GM18861 (cell line): ENCODE measurements at regions not wholly inside any gene's neighbourhood (a gene's known extent, or its start where the extent isn't known, plus 50 kb on each side); places are given as distances from the start of the nearest gene placed in this dataset.
A peak's percentile ranks its signal among the peaks of the same experiment; 100 is the strongest.
"Not testable (repeated sequence)": the region's sequence is repeated elsewhere in the genome, so short reads cannot be mapped to it uniquely, and the experiment has no call there.

Experiments used
- ATAC-seq: cut with Tn5 transposase; IDR thresholded peaks from one replicate; pipeline ENCODE4 v1.9.1; 2021; ENCODE audit not compliant: unreplicated experiment

GRCh38 chr5:107010060-107010459 lies 660.7 kb downstream of the EFNA5 start:
- ATAC-seq = no peak

DNA sequence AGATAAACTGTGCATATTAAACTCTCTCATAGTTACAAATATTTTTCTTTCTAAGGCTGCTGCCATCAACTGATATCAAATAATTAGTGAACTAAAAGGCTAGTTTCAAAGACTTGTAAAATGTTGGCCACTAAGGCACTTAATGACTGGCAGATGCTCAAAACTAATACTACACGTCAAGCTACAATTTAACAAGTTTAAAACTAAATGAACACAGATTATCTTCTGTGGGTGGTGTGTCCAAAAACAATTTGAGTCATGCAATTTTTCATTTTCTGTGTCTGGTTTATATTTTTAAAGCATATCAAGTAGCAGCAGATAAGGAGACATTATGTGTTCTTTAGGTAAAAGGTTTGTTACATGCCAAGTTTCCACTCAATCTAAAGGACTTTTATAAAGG lies 665.1 kb downstream of the EFNA5 start:
- ATAC-seq = no peak

- ATAC-seq = no peak
These were observed 665.6 kb downstream of the EFNA5 start for GRCh38 chr5:107005161-107005560.

DNA sequence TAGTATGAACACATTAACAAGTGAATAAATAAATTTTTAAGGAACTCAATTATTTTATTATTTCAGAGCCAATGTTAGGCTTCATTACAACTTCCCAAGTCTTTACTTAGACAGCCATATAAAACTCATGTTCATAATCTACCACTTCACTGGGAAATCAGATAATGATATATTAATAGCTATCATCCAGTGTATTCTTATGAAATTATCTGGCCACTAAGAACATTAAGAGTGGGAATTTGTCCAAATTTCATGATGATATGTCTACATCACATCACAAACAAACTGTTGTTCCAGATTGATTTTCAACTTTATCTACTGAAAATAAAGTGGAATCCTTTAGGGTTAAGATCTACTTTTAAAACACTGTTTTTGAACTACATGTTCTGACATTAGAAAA lies 668.6 kb downstream of the EFNA5 start:
- no peak for ATAC-seq

GRCh38 chr5:106999506-106999905 lies 671.2 kb downstream of the EFNA5 start:
- not testable (repeated sequence) for ATAC-seq

DNA sequence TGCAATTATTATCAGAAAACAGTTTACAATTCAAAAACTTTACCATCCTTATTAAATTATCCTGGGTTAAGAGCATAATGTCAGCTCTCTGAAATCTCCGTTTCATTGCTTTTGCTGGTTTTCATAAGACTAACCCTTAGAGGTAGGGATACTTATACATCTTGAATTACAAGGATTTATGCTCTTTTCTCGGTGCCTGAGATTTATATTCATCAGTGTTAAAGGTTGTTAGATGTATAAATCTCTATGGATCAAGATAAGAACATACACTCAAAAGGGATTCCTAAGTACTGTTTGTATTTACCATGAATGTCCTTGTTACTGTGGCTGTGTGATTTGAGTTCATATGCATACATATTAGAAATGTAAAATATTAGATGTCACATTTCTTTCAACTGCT lies 684.7 kb downstream of the EFNA5 start:
- no peak for ATAC-seq

DNA sequence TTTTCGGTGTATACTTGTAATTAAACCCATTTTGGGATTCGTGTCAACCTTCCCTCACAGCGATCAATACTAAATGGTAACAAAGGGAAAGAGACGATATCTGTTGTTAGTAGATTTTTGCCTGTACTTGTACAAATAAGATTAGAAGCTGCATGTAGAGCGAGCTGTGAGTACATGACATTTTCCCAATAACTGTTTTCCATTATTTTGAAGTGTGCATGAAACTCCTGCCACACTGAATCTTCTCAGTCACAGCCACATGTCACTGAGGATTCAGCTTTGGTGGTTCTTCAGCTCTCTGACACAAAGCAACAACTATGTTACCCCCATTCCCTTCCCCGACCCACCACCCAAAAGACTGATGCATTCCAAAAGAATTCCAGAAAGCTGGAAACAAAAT lies 685.6 kb downstream of the EFNA5 start:
- ATAC-seq = no peak

- ATAC-seq = not testable (repeated sequence)
These were observed 691.6 kb downstream of the EFNA5 start for GRCh38 chr5:106979178-106979577.

- not testable (repeated sequence) for ATAC-seq
These were observed 692.1 kb downstream of the EFNA5 start for GRCh38 chr5:106978582-106979165.

DNA sequence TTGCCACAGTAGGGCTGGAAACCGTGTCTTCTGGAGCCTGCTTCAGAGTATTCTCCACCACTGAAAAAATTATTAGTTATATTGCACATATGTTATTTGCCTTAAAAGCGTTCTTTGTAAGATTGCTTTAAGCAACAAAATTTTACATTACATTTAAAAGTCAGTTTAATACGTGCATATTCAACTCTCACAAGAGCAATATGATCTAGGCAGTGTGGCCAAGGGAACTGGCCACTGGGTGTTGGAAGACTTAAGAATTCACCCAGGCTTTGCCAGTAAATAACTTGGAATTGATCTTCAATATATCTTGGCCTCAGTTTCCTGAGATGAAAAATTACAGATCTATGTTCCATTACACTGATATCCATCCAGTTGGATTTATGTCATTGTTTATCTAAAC lies 694.4 kb downstream of the EFNA5 start:
- no peak for ATAC-seq

GRCh38 chr5:106974272-106974671 lies 696.5 kb downstream of the EFNA5 start:
- ATAC-seq = no peak

DNA sequence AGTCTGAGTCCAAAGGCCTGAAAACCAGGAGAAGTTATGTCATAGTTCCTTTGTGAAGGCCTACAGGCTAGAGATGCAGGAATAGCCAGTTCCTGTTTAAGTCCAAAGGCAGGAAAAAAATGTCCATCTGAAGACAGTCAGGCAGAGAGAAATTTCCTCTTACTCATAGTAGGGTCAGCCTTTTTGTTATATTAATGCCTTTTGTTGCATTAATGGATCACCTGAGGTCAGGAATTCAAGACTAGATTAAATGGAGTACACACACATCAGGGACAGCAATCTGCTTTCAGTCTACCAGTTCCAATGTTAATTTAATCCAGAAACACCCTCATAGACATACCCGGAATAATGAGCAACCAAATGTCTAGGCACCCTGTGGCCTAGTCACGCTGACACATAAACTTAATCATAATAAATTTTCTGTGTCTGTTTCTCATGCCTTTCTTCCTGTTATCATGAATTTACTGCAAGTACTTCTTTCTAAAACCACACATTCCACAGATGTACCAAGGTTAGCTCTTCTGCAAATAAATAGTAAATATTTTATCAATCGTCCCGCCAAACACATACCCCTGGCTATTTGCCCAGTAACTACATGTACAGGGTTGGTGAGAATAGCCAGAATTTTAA lies 703.9 kb downstream of the EFNA5 start:
- no peak for ATAC-seq

DNA sequence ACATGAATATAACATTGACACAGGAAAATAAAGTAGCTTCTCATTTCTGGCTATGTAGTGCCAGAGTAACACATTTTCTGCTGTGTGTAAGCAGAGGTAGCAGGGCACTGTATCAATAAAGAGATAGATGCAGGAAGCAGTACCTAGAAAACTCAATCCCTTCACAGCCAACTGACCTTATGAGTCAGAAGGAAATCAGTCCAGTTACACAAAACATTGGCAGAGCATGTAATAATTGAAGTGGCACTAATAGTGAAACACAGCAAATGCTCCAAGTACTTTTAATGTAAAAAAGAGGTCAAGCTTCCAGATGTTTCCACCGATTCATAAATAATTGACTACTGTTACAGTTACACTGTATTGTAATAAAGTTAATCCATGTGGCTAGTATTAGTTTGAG lies 706.6 kb downstream of the EFNA5 start:
- peak; percentile 58 for ATAC-seq

GRCh38 chr5:106963630-106964029 lies 707.1 kb downstream of the EFNA5 start:
- no peak for ATAC-seq

DNA sequence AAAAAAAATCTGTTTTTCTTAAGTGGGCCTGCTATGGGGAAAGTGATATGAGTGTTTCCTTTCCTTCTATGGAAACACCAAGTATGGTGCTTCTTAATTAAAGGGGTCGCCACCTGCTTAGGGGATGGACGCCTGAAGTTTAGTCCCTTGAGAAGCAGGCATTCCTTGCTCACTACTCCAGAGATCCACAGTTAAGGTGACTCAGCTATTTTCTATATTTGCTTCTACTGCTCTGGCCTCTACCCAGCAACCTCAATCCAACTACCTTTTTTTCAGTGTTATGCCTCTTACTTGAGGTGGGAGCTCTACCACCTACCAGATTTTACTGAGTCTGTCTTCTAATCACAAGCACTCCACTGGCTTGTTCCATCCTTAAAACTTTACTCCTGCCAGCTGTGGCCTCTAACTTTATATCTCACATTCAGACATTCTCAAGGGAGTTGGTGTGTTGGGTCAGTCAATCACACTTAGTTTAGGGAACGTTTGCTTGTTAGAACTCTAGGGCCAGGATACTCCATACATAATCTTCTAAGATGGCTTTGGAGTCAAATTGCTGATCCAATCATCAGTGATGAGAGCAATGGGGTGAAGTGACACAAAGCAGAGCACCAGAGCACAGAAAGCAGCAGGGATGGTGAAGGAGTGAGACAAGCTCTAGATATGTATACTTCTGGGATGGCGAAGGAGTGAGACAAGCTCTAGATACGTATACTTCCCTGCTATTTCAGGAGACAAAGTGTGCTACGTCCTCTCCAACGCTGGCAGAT lies 708.1 kb downstream of the EFNA5 start:
- ATAC-seq = no peak

DNA sequence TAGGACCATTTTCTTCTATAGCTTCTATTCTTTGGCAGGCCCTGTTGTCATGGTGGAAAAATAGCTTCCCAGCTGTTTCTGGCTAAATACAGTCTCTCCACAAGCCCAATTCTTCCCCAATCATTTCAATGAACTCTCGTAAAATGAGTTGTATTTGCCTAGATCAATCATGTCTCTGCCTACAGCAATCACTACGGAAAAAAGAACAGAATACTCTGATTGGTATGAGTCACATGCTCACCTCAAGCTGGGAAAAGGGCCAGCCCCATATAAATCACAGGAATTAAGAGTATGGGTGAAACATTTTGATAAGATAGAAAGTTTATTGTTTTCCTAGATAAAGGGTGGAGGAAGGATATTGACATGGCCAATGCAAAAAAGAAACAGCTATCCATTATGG lies 711.4 kb downstream of the EFNA5 start:
- ATAC-seq = no peak

DNA sequence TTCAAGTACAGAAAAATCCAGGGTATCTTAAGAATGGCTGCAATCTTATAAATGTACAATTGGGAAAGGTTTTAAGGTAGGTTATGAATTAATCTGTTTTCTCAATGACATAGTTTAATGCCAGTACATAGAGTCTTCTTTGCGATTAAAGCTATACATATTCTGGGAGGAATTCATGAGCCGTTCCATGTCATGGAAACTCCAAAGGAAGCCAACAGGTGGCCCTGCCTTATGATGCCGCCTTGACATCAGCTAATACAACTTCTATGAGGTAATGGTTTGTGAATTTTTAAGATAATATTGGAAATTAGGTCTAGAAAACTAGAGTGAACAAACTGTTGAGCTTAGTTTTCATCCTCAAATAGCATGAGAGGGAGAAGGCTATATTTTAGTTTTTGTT lies 713.4 kb downstream of the EFNA5 start:
- ATAC-seq = no peak

GRCh38 chr5:106956886-106957285 lies 713.9 kb downstream of the EFNA5 start:
- ATAC-seq = no peak

DNA sequence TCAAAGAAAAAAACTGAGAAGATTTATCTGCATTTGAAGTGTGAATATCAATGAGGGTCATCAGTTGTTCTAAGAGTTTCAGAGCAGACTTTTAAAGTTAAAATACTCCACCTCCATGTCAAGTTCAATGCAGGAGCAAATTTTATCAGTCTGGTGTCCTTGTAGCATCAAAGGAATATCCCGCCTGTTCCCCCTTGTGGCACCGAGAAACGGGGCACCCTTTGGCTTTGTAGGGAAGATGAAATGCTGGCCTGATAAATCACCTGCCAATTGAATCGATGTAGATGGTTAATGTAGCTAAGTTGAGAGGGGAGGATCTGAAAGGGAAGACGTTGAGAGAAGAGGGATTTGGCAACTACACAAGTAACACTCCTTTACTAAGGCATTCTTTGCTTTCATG lies 714.5 kb downstream of the EFNA5 start:
- no peak for ATAC-seq

GRCh38 chr5:106940986-106941385 lies 729.8 kb downstream of the EFNA5 start:
- ATAC-seq = no peak

- ATAC-seq = no peak
These were observed 730.4 kb downstream of the EFNA5 start for GRCh38 chr5:106940301-106940846.

DNA sequence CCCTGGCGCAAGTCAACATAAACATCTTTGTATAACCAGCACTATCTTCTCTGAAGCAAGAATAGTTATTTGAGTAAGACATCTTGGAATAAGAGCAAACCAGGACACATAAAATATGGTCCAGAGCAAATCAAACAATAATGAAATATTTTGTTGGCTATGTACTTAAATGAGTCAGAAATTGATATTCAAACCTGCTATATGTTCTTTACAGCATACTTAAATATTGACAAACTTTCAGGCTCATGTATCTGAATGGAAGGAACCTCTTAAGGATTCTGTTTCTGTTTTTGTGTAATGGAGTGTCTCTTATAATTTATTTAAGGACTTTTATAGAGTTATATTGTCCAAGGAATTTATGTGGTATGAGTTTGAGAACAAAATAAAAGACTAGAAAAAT lies 747.3 kb downstream of the EFNA5 start:
- no peak for ATAC-seq
